PC-3 (cell line): ENCODE measurements at regions not wholly inside any gene's neighbourhood (a gene's known extent, or its start where the extent isn't known, plus 50 kb on each side); places are given as distances from the start of the nearest gene placed in this dataset.

Experiments used
- EZH2 ChIP-seq: fragments of 300-600 bp; sonication (generic); IDR thresholded peaks from one replicate; pipeline ENCODE4 v1.6.1; 2017; ENCODE audit warnings: antibody characterized with exemption, mild to moderate bottlenecking, low read length; ENCODE audit not compliant: unreplicated experiment
- EZH2phosphoT487 ChIP-seq: fragments of 300-600 bp; sonication (generic); IDR thresholded peaks from 2 replicates; pipeline ENCODE4 v1.6.1; 2018; ENCODE audit warnings: mild to moderate bottlenecking, antibody characterized with exemption, low read length, borderline replicate concordance
- TF ChIP-seq, protein P1 (sequence below): fragments of 300-600 bp; sonication (generic); conservative IDR thresholded peaks from 2 replicates; pipeline ENCODE4 v1.5.1; 2017; ENCODE audit warnings: antibody characterized with exemption, low read depth, mild to moderate bottlenecking, low read length

DNA sequence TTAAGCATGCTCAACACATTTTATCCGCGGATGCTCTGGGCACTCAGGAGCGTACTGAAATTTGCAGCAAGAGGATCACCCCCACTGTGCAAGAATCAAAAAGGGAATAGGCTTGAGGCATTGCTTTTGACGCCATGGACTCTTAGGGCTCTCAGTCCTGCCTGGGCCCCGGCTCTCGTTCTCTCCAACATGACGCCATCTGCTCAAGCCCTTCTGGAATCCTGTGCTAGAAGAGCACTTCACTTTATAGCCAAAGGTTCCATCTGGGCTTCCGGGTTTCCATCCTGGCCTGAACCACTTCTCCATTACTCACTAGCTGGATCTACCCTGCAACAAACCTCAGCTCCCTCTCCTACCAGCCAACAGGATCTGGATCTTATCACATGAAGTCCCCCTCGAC is 105.3 kb downstream of the FOXF2 start:
- TF ChIP-seq, protein P1, sequence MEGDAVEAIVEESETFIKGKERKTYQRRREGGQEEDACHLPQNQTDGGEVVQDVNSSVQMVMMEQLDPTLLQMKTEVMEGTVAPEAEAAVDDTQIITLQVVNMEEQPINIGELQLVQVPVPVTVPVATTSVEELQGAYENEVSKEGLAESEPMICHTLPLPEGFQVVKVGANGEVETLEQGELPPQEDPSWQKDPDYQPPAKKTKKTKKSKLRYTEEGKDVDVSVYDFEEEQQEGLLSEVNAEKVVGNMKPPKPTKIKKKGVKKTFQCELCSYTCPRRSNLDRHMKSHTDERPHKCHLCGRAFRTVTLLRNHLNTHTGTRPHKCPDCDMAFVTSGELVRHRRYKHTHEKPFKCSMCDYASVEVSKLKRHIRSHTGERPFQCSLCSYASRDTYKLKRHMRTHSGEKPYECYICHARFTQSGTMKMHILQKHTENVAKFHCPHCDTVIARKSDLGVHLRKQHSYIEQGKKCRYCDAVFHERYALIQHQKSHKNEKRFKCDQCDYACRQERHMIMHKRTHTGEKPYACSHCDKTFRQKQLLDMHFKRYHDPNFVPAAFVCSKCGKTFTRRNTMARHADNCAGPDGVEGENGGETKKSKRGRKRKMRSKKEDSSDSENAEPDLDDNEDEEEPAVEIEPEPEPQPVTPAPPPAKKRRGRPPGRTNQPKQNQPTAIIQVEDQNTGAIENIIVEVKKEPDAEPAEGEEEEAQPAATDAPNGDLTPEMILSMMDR = no peak
- no peak for TF ChIP-seq EZH2
- TF ChIP-seq EZH2phosphoT487 = no peak
